NCI-H510A treated with DMSO at 0.1 percent for 48 hours (cell line): ENCODE measurements at regions not wholly inside any gene's neighbourhood (a gene's known extent, or its start where the extent isn't known, plus 50 kb on each side); places are given as distances from the start of the nearest gene placed in this dataset.
A peak's percentile ranks its signal among the peaks of the same experiment; 100 is the strongest.

Source experiments
- DNase-seq: peaks from one replicate; lab custom pipeline; 2025; lab: John Stamatoyannopoulos, UW

- no peak for DNase-seq
Measured at GRCh38 chr2:217271813-217272212, 411.9 kb upstream of the TNP1 start.

GRCh38 chr2:217270485-217271121 is 410.7 kb upstream of the TNP1 start:
- DNase-seq = no peak

DNA sequence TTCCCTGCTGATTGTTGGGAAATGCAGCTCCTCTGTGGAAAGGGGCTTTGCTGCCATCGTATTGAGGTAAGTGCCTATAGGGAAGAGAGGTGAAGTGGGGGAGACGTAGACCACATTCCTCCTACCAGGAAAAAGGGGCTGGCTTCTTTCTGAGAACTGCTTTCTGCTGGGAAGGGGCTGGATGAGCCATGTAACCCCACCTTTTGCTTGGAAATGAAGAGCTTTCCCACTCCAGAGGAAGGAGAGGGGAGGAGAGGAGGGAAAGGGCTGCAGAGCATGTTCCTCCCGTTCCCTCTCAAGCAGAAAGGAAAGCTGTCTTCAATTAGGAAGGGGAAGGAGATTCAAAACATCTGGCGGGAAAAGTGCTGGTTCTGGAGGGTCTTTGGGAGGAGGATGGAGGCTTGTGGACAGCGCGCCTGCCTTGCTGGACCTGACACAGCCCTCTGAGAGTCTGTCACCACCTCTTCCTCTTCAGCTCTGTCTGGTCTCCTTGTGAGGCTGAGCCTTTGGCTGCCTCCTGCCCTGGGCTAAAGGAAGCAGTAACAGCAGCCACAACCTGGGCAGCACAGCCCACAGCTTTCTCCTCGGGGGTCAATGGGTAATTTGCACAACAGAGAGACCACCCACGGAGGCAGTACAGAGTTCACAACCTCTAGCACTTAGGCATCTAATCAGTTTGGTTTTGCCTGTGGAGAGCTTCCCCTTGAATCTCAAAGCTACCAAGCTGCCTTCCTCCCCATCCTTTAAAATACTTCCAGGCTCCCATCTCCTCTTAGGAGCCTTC is 410.0 kb upstream of the TNP1 start:
- no peak for DNase-seq

- DNase-seq = no peak
Measured at GRCh38 chr2:217268978-217269377, 409.1 kb upstream of the TNP1 start.

DNA sequence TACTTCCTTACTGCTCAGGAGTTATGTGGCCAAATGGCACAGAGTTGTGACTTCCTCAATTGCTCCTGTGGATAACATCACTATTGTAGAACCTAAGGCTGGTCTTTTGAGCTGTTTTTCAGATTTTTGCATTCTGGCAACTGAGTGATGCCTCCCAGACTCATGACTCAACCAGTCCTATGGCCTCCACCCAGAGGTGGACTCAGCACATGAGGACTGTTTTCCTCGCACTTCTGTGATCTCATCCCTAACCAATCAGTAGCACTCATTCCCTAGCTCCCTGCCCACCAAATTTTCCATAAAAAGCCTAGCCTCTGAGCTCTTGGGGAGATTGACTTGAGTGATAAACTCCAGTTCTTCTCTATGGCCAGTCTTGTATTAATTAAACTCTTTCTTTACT is 407.9 kb upstream of the TNP1 start:
- no peak for DNase-seq

DNA sequence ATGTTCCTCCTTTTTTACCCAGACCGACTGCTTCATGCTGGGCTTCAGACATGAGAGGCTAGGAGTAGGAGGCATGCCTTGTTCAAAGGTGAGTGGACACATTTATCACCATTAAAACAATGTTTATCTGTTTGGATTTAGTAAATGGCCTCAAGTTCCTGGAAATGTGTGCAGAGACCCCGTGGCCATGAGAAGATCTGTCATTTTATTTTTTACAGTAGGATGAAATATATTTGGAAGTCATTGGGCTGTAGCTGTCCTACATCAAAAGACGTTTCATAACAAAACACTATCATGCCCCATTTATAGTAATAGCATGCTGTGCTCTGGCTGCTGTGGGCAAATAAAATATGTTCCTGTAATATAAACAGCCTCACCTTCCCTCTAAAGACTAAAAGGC is 403.9 kb upstream of the TNP1 start:
- no peak for DNase-seq

- no peak for DNase-seq
Measured at GRCh38 chr2:217262911-217263310, 403.0 kb upstream of the TNP1 start.

DNA sequence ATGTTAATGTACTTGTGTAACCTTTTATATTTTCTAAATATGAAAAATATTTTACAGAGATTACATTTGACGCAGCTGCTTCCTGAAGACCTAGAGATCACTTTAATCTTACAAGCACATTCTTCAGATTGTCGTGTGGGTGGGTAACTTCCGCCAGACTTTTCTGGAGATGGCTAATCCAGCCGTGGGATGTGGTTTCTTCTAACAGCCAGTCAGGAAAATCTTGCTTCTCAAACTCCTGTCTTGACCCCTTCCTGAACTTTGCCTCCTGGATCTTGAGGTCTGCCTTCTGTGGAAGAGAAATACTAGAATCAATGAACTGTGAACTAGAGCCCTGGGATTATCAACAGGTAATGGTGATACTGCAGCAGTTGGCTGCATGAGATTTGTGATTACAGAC is 401.6 kb upstream of the TNP1 start:
- DNase-seq = no peak

DNA sequence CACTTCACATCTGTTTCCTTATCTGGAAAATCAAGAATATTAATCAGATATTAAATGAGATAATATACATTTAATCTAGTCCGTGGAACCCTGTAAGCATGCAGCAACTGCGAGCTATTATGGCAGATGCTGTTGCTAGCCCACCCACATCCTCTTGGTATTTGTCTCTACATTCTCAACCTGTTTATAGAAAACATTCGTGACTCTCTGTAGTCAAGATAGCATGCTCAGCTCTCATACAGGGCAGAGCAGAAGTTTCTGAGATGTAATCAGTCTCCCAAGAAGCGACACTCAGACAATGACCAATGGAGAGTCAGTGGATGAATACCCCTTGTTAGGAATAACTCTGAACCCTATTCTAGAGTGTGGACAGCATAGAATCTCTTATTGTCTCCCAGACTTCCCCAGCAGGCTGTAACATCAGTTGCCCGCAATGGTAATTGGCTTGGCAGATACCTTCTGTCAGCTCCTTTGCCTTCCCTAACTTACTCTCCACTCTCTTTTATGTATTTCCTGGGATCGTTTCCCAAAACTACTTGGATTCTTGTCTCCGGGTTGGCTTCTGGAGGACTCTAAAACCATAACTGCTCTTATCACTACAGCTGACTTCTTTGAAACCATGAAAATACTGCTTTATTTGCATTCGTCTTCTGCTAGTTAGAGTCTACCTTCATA is 400.7 kb upstream of the TNP1 start:
- DNase-seq = no peak

DNA sequence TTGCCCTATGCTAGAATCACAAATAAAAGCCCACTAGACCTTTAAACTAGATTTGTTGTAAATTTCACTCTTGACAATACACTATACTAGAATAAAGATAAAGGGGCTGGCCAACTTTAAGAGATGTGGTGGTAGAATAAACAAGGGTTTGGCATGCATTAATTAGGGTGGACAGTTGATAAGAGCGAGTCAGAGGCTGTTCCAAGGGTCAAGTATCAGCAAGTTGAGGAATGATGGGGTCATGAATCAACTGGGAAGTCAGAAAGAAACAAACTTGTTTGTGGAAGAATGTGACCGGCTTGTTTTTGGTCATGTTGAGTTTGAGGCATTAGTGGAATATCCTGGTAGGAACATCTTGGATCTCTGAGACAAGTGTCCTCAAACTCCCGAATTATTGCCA is 398.3 kb upstream of the TNP1 start:
- no peak for DNase-seq

GRCh38 chr2:217256251-217256650 is 396.4 kb upstream of the TNP1 start:
- DNase-seq = no peak

DNA sequence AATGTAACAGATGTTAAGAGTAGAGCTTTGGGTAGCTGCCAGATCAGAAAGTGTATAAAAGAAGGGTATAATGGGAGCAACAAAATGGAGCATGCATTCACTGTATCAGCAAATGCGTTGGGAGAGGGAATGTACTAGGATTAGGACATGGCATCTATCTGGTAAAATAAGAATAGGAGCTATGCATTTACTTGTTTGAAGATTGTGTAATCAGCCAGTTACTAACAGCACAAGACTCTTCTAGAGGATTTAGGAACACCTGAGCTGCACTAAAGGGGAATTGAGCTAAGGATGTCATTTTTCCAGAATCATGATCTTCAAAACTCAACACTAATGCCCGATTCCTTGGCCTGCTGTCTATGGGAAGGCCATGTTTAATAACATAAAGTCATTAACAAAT is 394.2 kb upstream of the TNP1 start:
- no peak for DNase-seq

GRCh38 chr2:217252181-217252580 is 392.3 kb upstream of the TNP1 start:
- no peak for DNase-seq

DNA sequence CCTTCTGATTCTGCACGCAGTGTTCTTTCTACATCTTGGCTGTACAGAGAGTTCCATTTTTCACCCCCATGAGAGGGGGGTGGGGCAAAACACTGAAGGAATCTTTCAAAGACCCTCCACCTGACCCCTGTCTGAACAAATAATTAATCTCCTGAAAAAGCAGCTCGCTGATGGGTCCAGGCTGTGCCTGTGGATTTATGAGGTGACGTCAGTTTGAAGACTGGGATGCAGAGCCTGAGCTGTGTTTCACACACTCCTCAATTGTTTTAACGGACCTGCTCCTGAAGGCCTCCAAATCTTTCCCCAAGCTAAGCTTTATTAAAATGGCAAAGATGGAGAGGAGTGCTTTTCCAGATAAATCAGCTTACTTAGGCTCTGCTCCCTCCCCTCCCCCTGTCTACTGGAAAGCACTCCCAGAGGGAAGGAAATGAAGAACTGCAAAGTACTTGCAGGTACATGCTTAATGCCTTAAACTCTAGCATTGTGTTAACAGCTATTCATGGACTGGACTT is 390.2 kb upstream of the TNP1 start:
- DNase-seq = no peak

DNA sequence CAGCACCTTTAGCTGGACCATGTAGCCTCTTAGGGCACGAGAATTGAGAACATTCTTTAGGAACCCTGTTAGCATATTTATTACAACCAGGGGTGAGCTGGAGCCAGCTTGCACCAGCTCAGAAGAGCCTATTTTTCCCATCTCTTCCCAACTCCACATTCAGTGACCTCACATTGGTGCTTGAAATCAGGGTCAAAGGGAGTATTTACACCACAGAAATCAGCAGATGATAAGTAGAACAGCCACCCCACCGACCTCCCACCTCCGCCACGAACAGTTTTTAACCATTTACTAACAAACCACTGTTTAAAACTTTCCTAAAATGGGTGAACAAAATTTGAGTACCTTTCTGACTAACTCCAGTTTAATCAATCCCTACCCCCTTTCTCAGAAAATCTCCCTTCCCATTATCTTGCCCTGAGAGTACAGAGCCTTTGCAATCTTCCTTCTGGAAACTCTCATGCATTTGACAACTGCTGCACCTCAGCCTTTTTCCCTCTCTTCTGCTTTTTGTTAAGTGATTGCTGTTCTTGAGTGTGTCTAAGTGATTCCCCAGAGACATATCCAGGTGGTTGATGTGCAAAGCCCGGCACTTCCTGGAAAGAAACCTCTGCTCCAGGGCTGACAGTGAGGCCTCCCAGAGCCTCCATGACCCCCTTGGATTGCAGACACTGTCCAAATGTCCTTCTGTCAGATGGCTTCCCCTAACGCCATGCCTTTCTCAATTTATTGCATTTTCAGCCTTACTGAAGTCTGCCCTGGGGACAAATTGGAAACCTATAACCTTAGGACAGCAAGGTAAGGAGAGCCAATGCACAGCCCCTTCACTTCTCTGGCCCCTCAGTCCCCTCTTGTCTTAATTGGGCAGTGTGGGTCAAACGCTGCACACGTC is 389.5 kb upstream of the TNP1 start:
- DNase-seq = no peak

DNA sequence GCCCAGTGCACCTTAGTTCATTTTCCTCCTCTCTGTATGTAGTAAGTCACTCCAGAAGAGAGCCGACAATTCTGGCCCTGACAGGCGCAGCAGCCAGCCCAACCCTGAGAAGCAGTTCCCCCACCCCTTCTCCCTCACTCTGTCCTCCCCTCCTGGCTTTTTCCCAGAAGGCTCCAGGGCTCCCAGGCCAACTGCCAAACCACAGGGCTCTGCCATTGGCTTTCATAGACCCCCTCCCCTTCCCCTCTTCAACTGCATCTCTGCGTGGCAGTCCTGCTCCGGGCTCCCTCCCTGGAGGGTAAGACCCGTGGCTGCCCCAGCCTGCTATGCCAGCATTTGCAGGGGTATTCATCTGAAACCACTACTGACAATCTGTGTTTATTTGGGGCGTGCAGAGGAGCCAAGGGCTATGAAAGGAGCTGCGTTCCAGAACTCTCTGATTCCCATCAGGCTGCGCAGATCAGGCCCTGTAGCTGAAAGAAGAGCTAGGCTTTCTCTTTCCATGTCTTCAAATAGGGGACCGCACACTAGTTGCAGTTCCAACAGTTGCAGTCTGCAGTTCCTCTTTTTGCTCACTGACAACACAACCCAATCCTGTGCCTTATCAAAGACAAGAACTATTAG is 388.6 kb upstream of the TNP1 start:
- DNase-seq = peak; percentile 45

DNA sequence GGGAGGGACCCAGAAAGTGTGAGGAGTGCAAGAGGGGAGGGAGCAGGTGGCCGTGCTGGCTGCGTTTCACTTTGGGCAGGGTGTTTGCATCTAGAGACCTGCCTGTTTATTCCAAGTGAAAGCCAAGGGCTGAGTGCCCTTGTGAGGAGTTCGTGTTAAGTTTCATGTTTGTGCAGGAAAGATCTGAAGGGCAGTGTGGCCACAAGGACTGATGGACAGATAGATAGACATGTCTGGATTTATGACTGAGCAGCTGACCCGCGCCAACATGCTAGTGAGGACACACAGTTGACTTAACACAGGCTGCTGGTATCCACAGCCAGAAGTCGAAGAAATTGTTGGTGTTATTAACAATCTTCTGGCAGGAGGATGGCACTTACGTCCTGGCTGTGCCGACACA is 387.6 kb upstream of the TNP1 start:
- DNase-seq = peak; percentile 12

- DNase-seq = no peak
Measured at GRCh38 chr2:217246108-217246507, 386.2 kb upstream of the TNP1 start.

DNA sequence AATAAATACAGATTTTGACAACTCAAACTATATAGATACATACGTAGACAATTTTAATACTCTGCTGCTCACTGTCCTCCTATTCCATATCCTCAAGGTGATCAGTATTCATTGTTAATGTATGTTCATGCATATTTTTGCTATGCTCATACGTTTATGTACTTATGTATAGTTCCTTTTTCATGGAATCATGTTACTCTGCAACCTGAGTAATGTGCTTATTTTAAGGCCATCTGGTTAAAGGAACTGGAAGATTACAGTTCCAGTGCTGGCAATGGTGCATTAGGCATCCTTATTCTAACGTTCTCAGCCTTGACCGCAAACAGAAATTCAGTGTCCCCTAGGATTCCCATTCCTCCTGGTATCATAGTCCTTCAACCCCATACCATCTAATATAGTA is 385.0 kb upstream of the TNP1 start:
- no peak for DNase-seq

GRCh38 chr2:217242947-217243346 is 383.1 kb upstream of the TNP1 start:
- no peak for DNase-seq

DNA sequence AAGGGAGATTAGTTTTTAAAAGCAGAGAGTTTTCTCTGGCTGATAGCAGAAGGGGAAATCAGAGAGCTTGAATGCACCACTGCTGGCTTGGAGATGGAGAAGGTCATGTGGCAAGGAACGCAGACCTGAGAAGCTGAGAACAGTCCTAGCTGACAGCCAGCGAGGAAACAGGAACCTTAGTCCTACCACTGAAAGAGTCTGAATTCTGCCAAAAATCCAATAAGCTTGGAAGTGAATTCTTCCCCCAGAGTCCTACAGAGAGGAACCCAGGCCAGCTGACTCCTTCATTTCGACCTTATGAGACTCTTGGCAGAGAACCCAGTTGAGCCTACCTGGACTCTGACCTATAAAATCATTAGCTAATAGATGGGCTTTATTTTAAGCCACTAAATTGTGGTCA is 371.9 kb upstream of the TNP1 start:
- DNase-seq = no peak

- DNase-seq = no peak
Measured at GRCh38 chr2:217231212-217231611, 371.3 kb upstream of the TNP1 start.
